Activated CD8-positive, alpha-beta T cell treated with anti-CD3 and anti-CD28 coated beads for 36 hours (primary cell): ENCODE measurements at regions not wholly inside any gene's neighbourhood (a gene's known extent, or its start where the extent isn't known, plus 50 kb on each side); places are given as distances from the start of the nearest gene placed in this dataset.

ENCODE experiments used
- ATAC-seq: fragments of 200-7000 bp; cut with Tn5 transposase; one replicate; pipeline ENCODE4 v1.10.0; 2021; ENCODE audit warnings: mild to moderate bottlenecking, moderate library complexity
- CTCF ChIA-PET: fragments of 350-600 bp; sonication (Branson Sonifier 250); formaldehyde crosslinking; loops from one replicate; lab custom pipeline; 2021; ENCODE audit warnings: antibody characterized with exemption; lab: Charles Lee
- POLR2A ChIA-PET: fragments of 350-600 bp; sonication (Branson Sonifier 250); formaldehyde crosslinking; loops from one replicate; lab custom pipeline; 2021; ENCODE audit warnings: antibody characterized with exemption; lab: Charles Lee
- DNase-seq: peaks from one replicate; pipeline ENCODE4 v3.0.0-alpha.2; 2020
- H3K27ac Mint-ChIP-seq: one replicate; pipeline ENCODE4 v1.8.0; 2021; ENCODE audit warnings: mild to moderate bottlenecking, mixed read lengths
- H3K27me3 Mint-ChIP-seq: one replicate; pipeline ENCODE4 v1.8.0; 2021; ENCODE audit warnings: mixed read lengths
- H3K36me3 Mint-ChIP-seq: one replicate; pipeline ENCODE4 v1.8.0; 2021; ENCODE audit warnings: low read depth, mixed read lengths
- H3K4me1 Mint-ChIP-seq: one replicate; pipeline ENCODE4 v1.8.0; 2021; ENCODE audit warnings: low read depth, mixed read lengths
- H3K4me3 Mint-ChIP-seq: one replicate; pipeline ENCODE4 v1.8.0; 2021; ENCODE audit warnings: mild to moderate bottlenecking, moderate library complexity, mixed read lengths
- H3K9me3 Mint-ChIP-seq: one replicate; pipeline ENCODE4 v1.8.0; 2021; ENCODE audit warnings: mixed read lengths
- CTCF ChIP-seq: fragments of 200-600 bp; IDR thresholded peaks from one replicate; pipeline ENCODE4 v1.8.0; 2022; ENCODE audit warnings: antibody characterized with exemption, mild to moderate bottlenecking
- intact Hi-C: fragments of 100-400 bp; cut with micrococcal nuclease; formaldehyde crosslinking; loops from one replicate; pipeline ENCODE4 v1.10.0; 2022

- Mint-ChIP-seq H3K27ac (no peak overlapping the region), H3K27me3 (peaks cover 7% of the 10 kb centered on the region), H3K36me3 (no peaks in the 10 kb centered on the region), H3K4me3 (no peak overlapping the region), H3K4me1 (peaks cover 11% of the 10 kb centered on the region), H3K9me3 (no peaks in the 10 kb centered on the region)
- CTCF ChIA-PET, result interaction anchor here (0.9 to 1.7 kb wide), 4 partner anchors 11 to 384 kb away, joined by 3 to 10 read pairs (median 4); no protein-coding TSS in a partner anchor
- POLR2A ChIA-PET, result interaction anchor here (0.6 kb wide), 1 partner anchor 719 kb away, joined by 4 read pairs; no protein-coding TSS in a partner anchor
- intact Hi-C loops, result loop anchor here (10.0 kb wide), 1 partner anchor 258 kb away; no protein-coding TSS in a partner anchor
- DNase-seq (no peak), ATAC-seq (no peak)
- TF ChIP-seq CTCF, result no peak
Observed at GRCh38 chr2:64906853-64907536, 82.2 kb upstream of the SLC1A4 start.

- intact Hi-C loops, result loop anchor here (10.0 kb wide), 1 partner anchor 256 kb away; no protein-coding TSS in a partner anchor
- ChIA-PET POLR2A (no interaction called here), CTCF (interaction anchor here (1.4 kb wide), 1 partner anchor 9 kb away, joined by 9 read pairs; no protein-coding TSS in a partner anchor)
- ATAC-seq (no peak), DNase-seq (no peak)
- Mint-ChIP-seq H3K36me3 (no peaks in the 10 kb centered on the region), H3K9me3 (no peaks in the 10 kb centered on the region), H3K4me1 (peaks cover 14% of the 10 kb centered on the region), H3K4me3 (no peak overlapping the region), H3K27me3 (peaks cover 4% of the 10 kb centered on the region), H3K27ac (no peak overlapping the region)
- TF ChIP-seq CTCF, result no peak
Observed at GRCh38 chr2:64908406-64908805, 80.8 kb upstream of the SLC1A4 start.

GRCh38 chr2:64910523-64910922 is 78.7 kb upstream of the SLC1A4 start:
- ATAC-seq (no peak), DNase-seq (no peak)
- Mint-ChIP-seq H3K27me3 (peaks cover 2% of the 10 kb centered on the region), H3K36me3 (no peaks in the 10 kb centered on the region), H3K27ac (no peak overlapping the region), H3K9me3 (no peaks in the 10 kb centered on the region), H3K4me3 (no peak overlapping the region), H3K4me1 (peaks cover 17% of the 10 kb centered on the region)
- ChIA-PET POLR2A (no interaction called here), CTCF (no interaction called here)
- intact Hi-C loops, result no loop called here
- no peak for TF ChIP-seq CTCF

GRCh38 chr2:64910972-64911433 is 78.2 kb upstream of the SLC1A4 start:
- peak overlapping the region; percentile 61 for H3K27ac Mint-ChIP-seq
- H3K36me3 Mint-ChIP-seq, result no peaks in the 10 kb centered on the region
- H3K9me3 Mint-ChIP-seq, result no peaks in the 10 kb centered on the region
- intact Hi-C loops, result no loop called here
- peak; percentile 90 for ATAC-seq
- no peak for TF ChIP-seq CTCF
- ChIA-PET POLR2A (no interaction called here), CTCF (no interaction called here)
- H3K4me1 Mint-ChIP-seq, result peaks cover 17% of the 10 kb centered on the region
- DNase-seq, result peak; percentile 49
- peaks cover 2% of the 10 kb centered on the region for H3K27me3 Mint-ChIP-seq
- no peak overlapping the region for H3K4me3 Mint-ChIP-seq

GRCh38 chr2:64913357-64913869 is 75.8 kb upstream of the SLC1A4 start:
- DNase-seq (peak; percentile 53), ATAC-seq (no peak)
- peak; percentile 39 for TF ChIP-seq CTCF

More at GRCh38 chr2:64913357-64913869, 75.8 kb upstream of the SLC1A4 start:
- ChIA-PET POLR2A (interaction anchor here (0.6 kb wide), 1 partner anchor 274 kb away, joined by 3 read pairs; no protein-coding TSS in a partner anchor), CTCF (interaction anchor here (0.6 to 1.5 kb wide), 6 partner anchors 9 to 390 kb away, joined by 3 to 4 read pairs (median 3); no protein-coding TSS in a partner anchor)
- no peak overlapping the region for H3K27ac Mint-ChIP-seq
- intact Hi-C loops, result no loop called here
- peaks cover 2% of the 10 kb centered on the region for H3K27me3 Mint-ChIP-seq
- no peaks in the 10 kb centered on the region for H3K36me3 Mint-ChIP-seq
- no peak overlapping the region for H3K4me3 Mint-ChIP-seq
- peaks cover 23% of the 10 kb centered on the region for H3K4me1 Mint-ChIP-seq
- H3K9me3 Mint-ChIP-seq, result no peaks in the 10 kb centered on the region
